HCT116 (cell line): ENCODE measurements at regions not wholly inside any gene's neighbourhood (a gene's known extent, or its start where the extent isn't known, plus 50 kb on each side); places are given as distances from the start of the nearest gene placed in this dataset.
"Not testable (repeated sequence)": the region's sequence is repeated elsewhere in the genome, so short reads cannot be mapped to it uniquely, and the experiment has no call there.

Experiments
- ATAC-seq: fragments of 200-7000 bp; cut with Tn5 transposase; 2 replicates; pipeline ENCODE4 v1.9.1; 2020; ENCODE audit warnings: mild to moderate bottlenecking, moderate library complexity
- BruUV-seq: library from RNA; stranded (reverse); fragments of 400-500 nt; replicated peaks from 2 replicates; lab custom pipeline; 2021; lab: Mats Ljungman, UMichigan
- CTCF ChIA-PET: fragments of 300-600 bp; sonication (Branson Sonifier 250); formaldehyde crosslinking; loops from one replicate; lab custom pipeline; 2021; ENCODE audit warnings: antibody characterized with exemption; lab: Charles Lee
- POLR2A ChIA-PET: fragments of 300-600, 350-600 bp; sonication (Branson Sonifier 250); formaldehyde crosslinking; loops from one replicate; lab custom pipeline; 2021; ENCODE audit warnings: antibody characterized with exemption; lab: Charles Lee
- RAD21 ChIA-PET, 2 experiments: fragments of 300-600 bp; sonication (Branson Sonifier 250); formaldehyde crosslinking; loops; one replicate each; lab custom pipeline; 2023; ENCODE audit warnings: low total read pairs in 2 of 2; ENCODE audit not compliant: uncharacterized antibody in 2 of 2, unreplicated experiment in 2 of 2, low non-redundant PET in 1 of 2; lab: Charles Lee
- DNase-seq: peaks from one replicate; pipeline ENCODE4 v3.0.0-alpha.2; 2010; ENCODE audit warnings: low read depth, low spot score
- H2AFZ ChIP-seq: fragments of 200-600 bp; shearing (Covaris generic), sonication (generic); 2 replicates; pipeline ENCODE4 v1.6.1; 2017; ENCODE audit warnings: low read depth, mixed run types, mixed read lengths, antibody characterized with exemption, low read length; ENCODE audit not compliant: poor library complexity, severe bottlenecking
- H3K27ac ChIP-seq: 2 replicates; pipeline ENCODE4 v1.5.1; 2012; ENCODE audit warnings: low read depth, low read length
- H3K27me3 ChIP-seq: fragments of 200-600 bp; sonication (generic); 2 replicates; pipeline ENCODE4 v1.6.1; 2016; ENCODE audit warnings: mixed run types, low read length, mixed read lengths; ENCODE audit not compliant: insufficient read depth
- H3K36me3 ChIP-seq, 2 experiments: fragments of 200-500 bp in 1 of 2; fragments of 200-600 bp in 1 of 2; sonication (Bioruptor generic) in 1 of 2; sonication (generic) in 1 of 2; 2 replicates each; pipeline versions ENCODE4 v1.5.1 to v1.6.1; 2014 to 2016; ENCODE audit warnings: low read length in 2 of 2, inconsistent platforms in 1 of 2, mixed read lengths in 1 of 2, mixed run types in 1 of 2; ENCODE audit not compliant: insufficient read depth in 2 of 2, control insufficient read depth in 1 of 2
- H3K4me1 ChIP-seq, 2 experiments: fragments of 200-600 bp in 1 of 2; sonication (generic) in 1 of 2; 2 replicates each; pipeline versions ENCODE4 v1.5.1 to v1.6.1; 2012 to 2017; ENCODE audit warnings: low read length in 2 of 2, inconsistent platforms in 1 of 2, mild to moderate bottlenecking in 1 of 2, mixed read lengths in 1 of 2, mixed run types in 1 of 2, moderate library complexity in 1 of 2; ENCODE audit not compliant: insufficient read depth in 2 of 2, control insufficient read depth in 1 of 2
- H3K4me2 ChIP-seq: fragments of 200-600 bp; sonication (generic); 2 replicates; pipeline ENCODE4 v1.6.1; 2017; ENCODE audit warnings: mixed run types, low read length, mixed read lengths
- H3K4me3 ChIP-seq, 2 experiments: fragments of 200-600 bp in 1 of 2; sonication (generic) in 1 of 2; replicated peaks in 1 of 2; 2 replicates each; pipeline ENCODE4 v1.5.1; 2011 to 2016; ENCODE audit warnings: low read length in 2 of 2, control low read depth in 1 of 2, low read depth in 1 of 2, mild to moderate bottlenecking in 1 of 2, mixed read lengths in 1 of 2, mixed run types in 1 of 2
- H3K79me2 ChIP-seq: fragments of 200-600 bp; sonication (generic); 2 replicates; pipeline ENCODE4 v1.6.1; 2017; ENCODE audit warnings: mild to moderate bottlenecking, mixed run types, low read length, moderate library complexity, mixed read lengths; ENCODE audit not compliant: insufficient read depth
- H3K9ac ChIP-seq: fragments of 200-600 bp; sonication (generic); 2 replicates; pipeline ENCODE4 v1.6.1; 2016; ENCODE audit warnings: low read length, mixed read lengths
- H3K9me2 ChIP-seq: fragments of 200-600 bp; sonication (generic), shearing (Covaris generic); 2 replicates; pipeline ENCODE4 v1.6.1; 2017; ENCODE audit warnings: mixed run types, mild to moderate bottlenecking, moderate library complexity; ENCODE audit not compliant: insufficient read depth
- H3K9me3 ChIP-seq, 2 experiments: fragments of 200-500 bp in 1 of 2; fragments of 200-600 bp in 1 of 2; sonication (Bioruptor generic) in 1 of 2; sonication (generic) in 1 of 2; 2 replicates each; pipeline ENCODE4 v1.6.1; 2014 to 2017; ENCODE audit warnings: low read length in 2 of 2, mixed read lengths in 2 of 2, inconsistent platforms in 1 of 2, low read depth in 1 of 2, mild to moderate bottlenecking in 1 of 2, mixed run types in 1 of 2, moderate library complexity in 1 of 2; ENCODE audit not compliant: control insufficient read depth in 1 of 2, insufficient read depth in 1 of 2
- H4K20me1 ChIP-seq: fragments of 200-600 bp; sonication (generic), shearing (Covaris generic); 2 replicates; pipeline ENCODE4 v1.6.1; 2017; ENCODE audit warnings: mixed run types, mild to moderate bottlenecking, moderate library complexity; ENCODE audit not compliant: insufficient read depth
- CBX3 ChIP-seq: IDR thresholded peaks from 2 replicates; pipeline ENCODE4 v1.6.1; 2012; ENCODE audit warnings: low read depth
- EZH2 ChIP-seq: fragments of 200-600 bp; sonication (generic); IDR thresholded peaks from 2 replicates; pipeline ENCODE4 v1.6.1; 2017; ENCODE audit warnings: antibody characterized with exemption, mixed run types
- POLR2A ChIP-seq: IDR thresholded peaks from 2 replicates; pipeline ENCODE4 v1.7.0; 2011; ENCODE audit warnings: borderline replicate concordance; ENCODE audit not compliant: insufficient read depth, insufficient read length; ENCODE audit errors: extremely low read depth
- POLR2AphosphoS5 ChIP-seq: IDR thresholded peaks from 2 replicates; pipeline ENCODE4 v1.6.1; 2011; ENCODE audit warnings: mild to moderate bottlenecking, low read depth, low read length, moderate library complexity
- RAD21 ChIP-seq: IDR thresholded peaks from 2 replicates; pipeline ENCODE4 v1.6.1; 2012; ENCODE audit warnings: low read depth, mild to moderate bottlenecking
- SIN3A ChIP-seq: IDR thresholded peaks from 2 replicates; pipeline ENCODE4 v1.6.1; 2012; ENCODE audit warnings: low read depth
- SP1 ChIP-seq: IDR thresholded peaks from 2 replicates; pipeline ENCODE4 v1.6.1; 2012; ENCODE audit warnings: low read depth
- TCF7L2 ChIP-seq: IDR thresholded peaks from 2 replicates; pipeline ENCODE4 v1.7.0; 2011; ENCODE audit warnings: borderline replicate concordance, inconsistent platforms; ENCODE audit not compliant: insufficient read depth, insufficient read length; ENCODE audit errors: extremely low read depth
- ZFX ChIP-seq: fragments of 450-650 bp; IDR thresholded peaks from 2 replicates; pipeline ENCODE4 v1.6.1; 2017
- ZNF274 ChIP-seq: fragments of 200-500 bp; sonication (Bioruptor generic); IDR thresholded peaks from 2 replicates; pipeline ENCODE4 v1.6.1; 2014; ENCODE audit warnings: mild to moderate bottlenecking, low read depth, low read length, inconsistent platforms
- intact Hi-C: fragments of 100-400 bp; cut with micrococcal nuclease; formaldehyde crosslinking; loops from 2 replicates; pipeline ENCODE4 v1.10.0; 2022
- TF ChIP-seq, protein P1 (sequence below): IDR thresholded peaks from 2 replicates; pipeline ENCODE4 v1.6.1; 2011; ENCODE audit warnings: mild to moderate bottlenecking, low read length, moderate library complexity; ENCODE audit not compliant: insufficient replicate concordance; ENCODE audit errors: extremely low read depth
- TF ChIP-seq, protein P2 (sequence below): IDR thresholded peaks from 2 replicates; pipeline ENCODE4 v1.6.1; 2012
- TF ChIP-seq, protein P3 (sequence below): IDR thresholded peaks from 2 replicates; pipeline ENCODE4 v1.6.1; 2012; ENCODE audit warnings: low read depth

DNA sequence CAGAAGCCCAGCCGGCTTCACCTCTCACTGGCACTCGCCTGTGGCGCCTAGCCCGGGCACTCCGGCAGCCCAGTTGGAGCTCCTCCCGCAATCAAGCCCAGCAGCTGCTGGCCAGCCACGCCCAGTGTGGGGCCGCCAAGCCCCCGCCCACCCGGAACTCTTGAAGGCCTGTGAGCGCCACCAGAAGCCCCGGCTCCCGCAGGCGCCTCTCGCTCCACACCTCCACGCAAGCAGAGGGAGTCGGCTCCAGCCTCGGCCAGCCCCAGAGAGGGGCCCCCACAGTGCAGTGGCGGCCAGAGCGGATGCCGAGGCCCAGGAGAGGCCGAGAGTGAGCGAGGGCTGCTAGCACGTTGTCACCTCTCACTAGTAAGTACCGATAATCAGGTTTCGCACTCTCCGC, 240.7 kb downstream of the TFEC start (continued):
- TF ChIP-seq, protein P1, sequence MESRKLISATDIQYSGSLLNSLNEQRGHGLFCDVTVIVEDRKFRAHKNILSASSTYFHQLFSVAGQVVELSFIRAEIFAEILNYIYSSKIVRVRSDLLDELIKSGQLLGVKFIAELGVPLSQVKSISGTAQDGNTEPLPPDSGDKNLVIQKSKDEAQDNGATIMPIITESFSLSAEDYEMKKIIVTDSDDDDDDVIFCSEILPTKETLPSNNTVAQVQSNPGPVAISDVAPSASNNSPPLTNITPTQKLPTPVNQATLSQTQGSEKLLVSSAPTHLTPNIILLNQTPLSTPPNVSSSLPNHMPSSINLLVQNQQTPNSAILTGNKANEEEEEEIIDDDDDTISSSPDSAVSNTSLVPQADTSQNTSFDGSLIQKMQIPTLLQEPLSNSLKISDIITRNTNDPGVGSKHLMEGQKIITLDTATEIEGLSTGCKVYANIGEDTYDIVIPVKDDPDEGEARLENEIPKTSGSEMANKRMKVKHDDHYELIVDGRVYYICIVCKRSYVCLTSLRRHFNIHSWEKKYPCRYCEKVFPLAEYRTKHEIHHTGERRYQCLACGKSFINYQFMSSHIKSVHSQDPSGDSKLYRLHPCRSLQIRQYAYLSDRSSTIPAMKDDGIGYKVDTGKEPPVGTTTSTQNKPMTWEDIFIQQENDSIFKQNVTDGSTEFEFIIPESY, result no peak
- TF ChIP-seq EZH2 (no peak), SP1 (no peak), ZFX (no peak)

DNA sequence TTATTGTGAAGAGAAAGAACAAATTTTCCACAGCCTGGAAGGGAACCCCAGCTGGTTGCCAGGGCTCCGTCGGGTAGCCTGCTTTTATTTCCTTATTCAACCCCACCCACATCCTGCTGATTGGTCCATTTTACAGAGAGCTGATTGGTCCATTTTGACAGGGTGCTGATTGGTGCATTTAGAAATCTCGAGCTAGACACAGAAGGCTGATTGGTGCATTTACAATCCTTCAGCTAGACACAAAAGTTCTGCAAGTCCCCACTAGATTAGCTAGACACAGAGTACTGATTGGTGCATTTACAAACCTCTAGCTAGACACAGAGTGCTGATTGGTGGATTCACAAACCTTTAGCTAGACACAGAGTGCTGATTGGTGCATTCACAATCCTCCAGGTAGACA, 241.1 kb downstream of the TFEC start:
- H3K36me3 ChIP-seq, H3K27ac ChIP-seq, CTCF ChIA-PET, ATAC-seq, POLR2A ChIA-PET, intact Hi-C loops, H3K9me2 ChIP-seq, H3K9ac ChIP-seq, H4K20me1 ChIP-seq, H3K79me2 ChIP-seq, DNase-seq, BruUV-seq, H3K4me1 ChIP-seq, H2AFZ ChIP-seq, H3K9me3 ChIP-seq, H3K4me3 ChIP-seq, RAD21 ChIA-PET, H3K4me2 ChIP-seq, H3K27me3 ChIP-seq: not testable (repeated sequence)

DNA sequence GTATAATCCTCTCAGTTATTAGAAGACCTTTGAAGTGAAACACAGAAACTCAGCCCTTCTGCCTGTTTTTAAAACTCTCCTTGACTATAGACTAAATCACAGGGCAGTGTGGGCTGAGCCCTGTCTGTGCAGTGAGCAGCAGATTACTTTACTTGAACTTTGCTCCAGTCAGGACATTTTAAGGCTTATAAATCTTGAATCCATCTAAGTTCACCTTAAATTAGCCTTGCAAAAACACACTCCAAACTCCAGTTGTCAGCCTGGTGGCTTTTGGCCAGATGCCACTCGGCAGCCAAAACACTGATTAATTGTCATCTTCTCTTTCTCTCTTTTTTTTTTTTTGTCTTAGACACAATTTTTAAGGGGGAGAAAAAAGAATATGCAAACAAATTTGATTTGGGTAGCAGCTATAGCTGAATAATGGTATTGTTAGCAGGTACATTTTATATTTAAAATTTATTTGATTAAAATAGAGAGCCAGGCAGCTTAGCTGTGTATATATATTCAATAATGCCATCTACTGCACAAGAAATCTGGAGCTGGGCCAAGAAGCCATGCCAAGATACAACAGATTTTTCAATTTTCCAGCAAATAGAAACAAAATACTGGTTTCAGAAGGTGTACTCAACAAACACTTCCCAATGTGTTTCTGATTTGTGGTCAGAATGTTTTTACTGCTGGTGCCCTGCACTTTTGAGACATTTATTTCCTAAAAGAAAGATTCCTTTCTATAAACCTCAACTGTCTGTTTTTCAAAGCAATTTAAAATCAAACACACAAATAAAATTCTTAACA, 247.7 kb downstream of the TFEC start:
- H3K4me3 ChIP-seq, result no peak overlapping the region
- POLR2A ChIA-PET, result no interaction called here
- no peaks in the 10 kb centered on the region for H4K20me1 ChIP-seq
- TF ChIP-seq CBX3 (no peak), ZFX (no peak), POLR2AphosphoS5 (no peak), TCF7L2 (no peak), POLR2A (no peak), SIN3A (no peak), EZH2 (no peak), RAD21 (no peak), ZNF274 (no peak)
- TF ChIP-seq, protein P2, sequence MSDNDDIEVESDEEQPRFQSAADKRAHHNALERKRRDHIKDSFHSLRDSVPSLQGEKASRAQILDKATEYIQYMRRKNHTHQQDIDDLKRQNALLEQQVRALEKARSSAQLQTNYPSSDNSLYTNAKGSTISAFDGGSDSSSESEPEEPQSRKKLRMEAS, result no peak
- TF ChIP-seq, protein P3, sequence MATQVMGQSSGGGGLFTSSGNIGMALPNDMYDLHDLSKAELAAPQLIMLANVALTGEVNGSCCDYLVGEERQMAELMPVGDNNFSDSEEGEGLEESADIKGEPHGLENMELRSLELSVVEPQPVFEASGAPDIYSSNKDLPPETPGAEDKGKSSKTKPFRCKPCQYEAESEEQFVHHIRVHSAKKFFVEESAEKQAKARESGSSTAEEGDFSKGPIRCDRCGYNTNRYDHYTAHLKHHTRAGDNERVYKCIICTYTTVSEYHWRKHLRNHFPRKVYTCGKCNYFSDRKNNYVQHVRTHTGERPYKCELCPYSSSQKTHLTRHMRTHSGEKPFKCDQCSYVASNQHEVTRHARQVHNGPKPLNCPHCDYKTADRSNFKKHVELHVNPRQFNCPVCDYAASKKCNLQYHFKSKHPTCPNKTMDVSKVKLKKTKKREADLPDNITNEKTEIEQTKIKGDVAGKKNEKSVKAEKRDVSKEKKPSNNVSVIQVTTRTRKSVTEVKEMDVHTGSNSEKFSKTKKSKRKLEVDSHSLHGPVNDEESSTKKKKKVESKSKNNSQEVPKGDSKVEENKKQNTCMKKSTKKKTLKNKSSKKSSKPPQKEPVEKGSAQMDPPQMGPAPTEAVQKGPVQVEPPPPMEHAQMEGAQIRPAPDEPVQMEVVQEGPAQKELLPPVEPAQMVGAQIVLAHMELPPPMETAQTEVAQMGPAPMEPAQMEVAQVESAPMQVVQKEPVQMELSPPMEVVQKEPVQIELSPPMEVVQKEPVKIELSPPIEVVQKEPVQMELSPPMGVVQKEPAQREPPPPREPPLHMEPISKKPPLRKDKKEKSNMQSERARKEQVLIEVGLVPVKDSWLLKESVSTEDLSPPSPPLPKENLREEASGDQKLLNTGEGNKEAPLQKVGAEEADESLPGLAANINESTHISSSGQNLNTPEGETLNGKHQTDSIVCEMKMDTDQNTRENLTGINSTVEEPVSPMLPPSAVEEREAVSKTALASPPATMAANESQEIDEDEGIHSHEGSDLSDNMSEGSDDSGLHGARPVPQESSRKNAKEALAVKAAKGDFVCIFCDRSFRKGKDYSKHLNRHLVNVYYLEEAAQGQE, result no peak
- intact Hi-C loops, result no loop called here
- CTCF ChIA-PET, result no interaction called here
- no peak overlapping the region for H3K27ac ChIP-seq
- no peak overlapping the region for H2AFZ ChIP-seq
- RAD21 ChIA-PET, result no interaction called here
- no peak overlapping the region for H3K4me2 ChIP-seq
- no peak for DNase-seq
- no peaks in the 10 kb centered on the region for H3K9me3 ChIP-seq
- no peaks in the 10 kb centered on the region for H3K4me1 ChIP-seq
- H3K27me3 ChIP-seq, result no peaks in the 10 kb centered on the region
- H3K36me3 ChIP-seq, result no peaks in the 10 kb centered on the region
- no TSS peak for BruUV-seq
- H3K9me2 ChIP-seq, result no peaks in the 10 kb centered on the region
- no peak for ATAC-seq
- H3K79me2 ChIP-seq, result no peaks in the 10 kb centered on the region
- no peak overlapping the region for H3K9ac ChIP-seq
